ENCODE measurements at regions not wholly inside any gene's neighbourhood (a gene's known extent, or its start where the extent isn't known, plus 50 kb on each side); places are given as distances from the start of the nearest gene placed in this dataset.
A peak's percentile ranks its signal among the peaks of the same experiment; 100 is the strongest.
"Not testable (repeated sequence)": the region's sequence is repeated elsewhere in the genome, so short reads cannot be mapped to it uniquely, and the experiment has no call there.

DNA sequence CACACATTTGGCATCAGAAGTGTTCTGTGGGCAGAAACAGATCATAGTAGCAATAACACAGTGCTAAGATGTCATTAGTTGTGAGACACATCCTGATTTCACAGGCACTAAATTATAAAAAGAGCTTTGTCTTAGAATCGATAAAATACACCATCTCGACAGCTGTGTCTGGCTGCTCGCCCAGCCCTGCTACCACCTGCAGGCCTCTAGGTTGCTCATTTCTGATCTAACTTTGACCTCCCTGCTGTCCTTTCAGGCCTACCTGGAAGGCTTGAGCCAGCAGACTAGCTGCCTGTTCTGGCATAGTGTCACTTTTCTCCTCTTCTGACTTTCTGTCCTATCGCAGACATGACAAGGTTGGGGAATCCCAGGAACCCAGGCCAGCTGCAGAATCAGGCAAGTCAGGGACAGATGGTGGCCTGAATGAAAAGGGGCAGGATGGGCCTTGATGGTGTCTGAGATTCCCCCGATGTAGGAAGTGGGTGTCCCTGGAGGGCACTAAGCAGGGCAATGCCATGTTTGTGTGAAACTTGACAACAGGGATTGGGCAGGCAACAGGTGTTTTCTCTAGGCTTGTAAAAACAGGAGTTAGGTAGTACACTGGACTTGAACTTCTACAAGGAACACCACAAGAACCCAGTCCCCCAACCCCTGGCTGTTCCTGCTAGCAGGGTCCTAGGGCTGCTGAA lies 66.6 kb upstream of the RHOU start:
- no peak for DNase-seq

DNA sequence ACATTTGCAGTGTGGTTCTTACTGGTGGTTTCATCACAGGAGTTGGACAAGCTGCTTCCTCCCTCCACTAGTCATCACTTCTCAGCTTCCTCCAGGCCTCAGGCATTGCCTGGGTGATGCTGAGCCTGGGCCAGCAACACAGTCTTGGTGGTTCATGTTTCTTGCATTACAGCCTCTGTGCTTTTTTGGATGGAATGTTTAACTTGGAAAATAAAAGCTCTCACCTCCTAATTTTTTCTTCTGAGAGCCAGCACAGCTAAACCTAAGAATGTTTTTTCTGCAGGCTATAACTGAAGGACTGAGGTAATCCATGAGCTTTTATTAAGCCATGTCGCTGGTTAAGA lies 66.1 kb upstream of the RHOU start:
- DNase-seq, result peak in 2 of 3 donors; percentile 22 to 30

DNA sequence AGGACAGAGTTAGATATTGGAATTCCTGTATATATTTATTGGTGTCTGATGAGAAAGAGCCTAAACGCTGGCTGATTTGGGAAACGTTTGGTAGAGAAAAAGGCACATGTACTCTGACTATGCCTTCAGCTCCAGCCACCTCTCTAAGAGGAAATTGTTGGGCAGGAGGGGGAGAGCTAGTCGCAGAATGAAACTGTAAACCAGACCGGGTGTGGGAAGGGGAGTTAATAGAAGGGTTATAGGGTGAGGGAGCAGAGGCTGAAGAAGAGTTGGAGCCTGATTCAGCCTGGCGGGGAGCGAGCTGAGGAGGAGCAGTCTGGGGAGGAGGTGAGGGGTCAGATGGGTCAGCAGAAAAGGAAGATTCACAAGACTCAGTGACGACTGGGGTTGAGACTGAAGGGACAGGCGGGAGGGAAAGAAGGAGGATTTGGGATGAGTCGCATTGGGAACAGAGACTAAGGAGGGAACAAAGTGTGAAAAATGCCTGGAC lies 54.2 kb upstream of the RHOU start:
- not testable (repeated sequence) for DNase-seq

DNA sequence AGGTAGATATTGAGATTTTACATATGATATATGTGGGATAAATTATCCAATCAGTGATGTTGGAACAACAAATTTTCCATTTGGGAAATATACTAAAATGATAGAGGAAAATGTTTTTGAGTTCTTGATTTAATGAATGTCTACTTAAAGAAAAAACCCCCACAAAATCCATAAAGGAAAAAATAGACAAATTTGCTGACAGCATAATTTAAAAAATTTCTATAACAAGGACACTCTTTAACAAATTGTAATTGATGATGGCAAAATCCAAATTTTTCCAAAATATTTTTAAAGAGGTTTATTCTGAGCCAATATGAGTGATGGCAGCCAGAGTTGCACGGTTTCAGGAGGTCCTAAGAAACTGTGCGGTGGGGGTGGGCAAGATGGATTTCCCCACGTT lies 51.9 kb upstream of the RHOU start:
- DNase-seq, result no peak

DNA sequence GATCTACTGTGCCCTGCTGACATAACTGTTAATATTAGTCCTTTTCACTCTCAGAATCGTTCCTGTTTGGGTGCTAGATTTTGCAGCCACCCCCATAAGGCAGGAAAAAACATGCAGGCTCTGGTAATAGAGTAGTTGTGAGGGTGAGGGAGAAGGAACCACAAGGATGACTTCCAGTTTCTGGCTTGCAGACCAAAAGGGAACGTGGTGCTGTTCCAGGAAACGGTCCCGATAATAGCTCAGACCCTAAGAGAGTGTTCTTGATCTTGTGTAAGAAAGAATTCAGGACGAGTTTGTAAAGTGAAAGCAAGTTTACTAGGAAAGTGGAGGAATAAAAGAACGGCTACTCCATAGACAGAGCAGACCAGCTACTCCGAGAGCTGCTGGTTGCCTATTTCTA lies 50.7 kb upstream of the RHOU start:
- DNase-seq, result no peak

DNA sequence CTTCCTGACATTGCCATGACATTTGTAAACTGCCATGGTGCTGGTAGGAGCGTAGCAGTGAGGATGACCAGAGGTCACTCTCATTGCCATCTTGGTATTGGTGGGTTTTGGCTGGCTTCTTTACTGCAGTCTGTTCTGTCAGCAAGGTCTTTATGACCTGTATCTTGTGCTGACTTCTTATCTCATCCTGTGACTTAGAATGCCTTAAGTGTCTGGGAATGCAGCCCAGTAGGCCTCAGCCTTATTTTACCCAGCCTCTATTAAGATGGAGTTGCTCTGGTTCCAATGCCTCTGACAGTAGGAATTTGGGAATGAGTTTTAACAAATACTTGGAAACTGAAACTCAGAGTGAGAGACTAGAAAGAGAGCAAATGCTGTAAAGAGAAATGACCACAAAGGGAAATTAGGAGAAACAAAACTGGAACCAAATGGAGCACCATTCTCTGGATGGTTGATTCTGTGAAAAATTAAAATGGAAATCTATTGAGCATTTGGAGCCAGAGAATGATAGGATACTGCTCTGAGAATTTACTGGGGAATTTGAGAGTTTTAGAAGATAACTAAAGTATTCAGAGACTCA lies 50.1 kb upstream of the RHOU start:
- no peak for DNase-seq

All from muscle of back (tissue), 3 donors.